ENCODE measurements at regions not wholly inside any gene's neighbourhood (a gene's known extent, or its start where the extent isn't known, plus 50 kb on each side); places are given as distances from the start of the nearest gene placed in this dataset.
"Not testable (repeated sequence)": the region's sequence is repeated elsewhere in the genome, so short reads cannot be mapped to it uniquely, and the experiment has no call there.

- DNase-seq: no peak
These were observed 80.8 kb upstream of the SLC2A1 start for GRCh38 chr1:43039228-43040055.

GRCh38 chr1:43038232-43038935 is 79.7 kb upstream of the SLC2A1 start:
- DNase-seq: no peak

GRCh38 chr1:43037466-43037865 is 78.8 kb upstream of the SLC2A1 start:
- no peak for DNase-seq

GRCh38 chr1:43036932-43037331 is 78.3 kb upstream of the SLC2A1 start:
- DNase-seq: no peak

- DNase-seq: no peak
These were observed 77.4 kb upstream of the SLC2A1 start for GRCh38 chr1:43035821-43036741.

- no peak for DNase-seq
These were observed 76.1 kb upstream of the SLC2A1 start for GRCh38 chr1:43034778-43035177.

- no peak for DNase-seq
These were observed 75.6 kb upstream of the SLC2A1 start for GRCh38 chr1:43034195-43034658.

- no peak for DNase-seq
These were observed 72.9 kb upstream of the SLC2A1 start for GRCh38 chr1:43031316-43032203.

- DNase-seq: no peak
These were observed 66.2 kb upstream of the SLC2A1 start for GRCh38 chr1:43024905-43025304.

GRCh38 chr1:43021547-43022474 is 63.1 kb upstream of the SLC2A1 start:
- DNase-seq: no peak

- no peak for DNase-seq
These were observed 60.6 kb upstream of the SLC2A1 start for GRCh38 chr1:43019226-43019625.

GRCh38 chr1:43018121-43018520 is 59.5 kb upstream of the SLC2A1 start:
- no peak for DNase-seq

- DNase-seq: no peak
These were observed 56.6 kb upstream of the SLC2A1 start for GRCh38 chr1:43015269-43015668.

- DNase-seq: not testable (repeated sequence)
These were observed 55.9 kb upstream of the SLC2A1 start for GRCh38 chr1:43014579-43014978.

GRCh38 chr1:43011020-43011419 is 52.4 kb upstream of the SLC2A1 start:
- DNase-seq: no peak

- DNase-seq: peak; percentile 2
These were observed 50.6 kb upstream of the SLC2A1 start for GRCh38 chr1:43009274-43009673.

- no peak for DNase-seq
These were observed 49.7 kb upstream of the SLC2A1 start for GRCh38 chr1:43008115-43009060.
